ENCODE measurements at regions not wholly inside any gene's neighbourhood (a gene's known extent, or its start where the extent isn't known, plus 50 kb on each side); places are given as distances from the start of the nearest gene placed in this dataset.

DNA sequence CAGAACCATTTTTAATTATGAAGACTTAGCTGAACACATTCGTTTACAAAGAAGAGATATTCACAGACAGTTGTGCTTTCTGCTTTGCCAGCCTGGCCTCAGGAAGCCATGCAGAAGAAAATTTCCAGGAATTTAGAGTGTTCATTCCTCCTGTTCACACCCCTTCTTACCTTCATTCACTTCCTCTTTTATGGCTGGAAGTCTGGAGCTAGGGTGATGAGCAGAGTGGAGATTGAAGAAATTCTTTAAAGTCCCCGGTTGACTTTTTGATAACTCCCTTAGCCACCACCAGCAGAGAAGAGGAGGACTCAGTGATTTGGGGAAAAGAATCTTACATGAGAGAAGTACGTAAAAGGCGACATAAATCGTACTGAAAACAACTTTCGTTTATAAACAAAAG lies 263.6 kb upstream of the TSHZ3 start:
- TF ChIP-seq MAX (IDR thresholded peaks at IDR 0.05) (no peak), POLR2A (IDR thresholded peaks at IDR 0.05; ENCODE audit: control extremely low read depth in 1 of 2, low read depth in 2 of 2, low read length in 2 of 2) (no peak), CHD2 (IDR thresholded peaks at IDR 0.05; ENCODE audit: low read length) (no peak), USF2 (IDR thresholded peaks at IDR 0.05; ENCODE audit: low read length) (no peak), SIN3A (conservative IDR thresholded peaks at IDR 0.05 in 1 of 2, IDR thresholded peaks at IDR 0.05 in 1 of 2; ENCODE audit: low read depth in 1 of 2, low read length in 2 of 2) (no peak), ZNF274 (IDR thresholded peaks at IDR 0.05; ENCODE audit: borderline replicate concordance, extremely low read depth, low read length) (no peak), EZH2 (IDR thresholded peaks at IDR 0.05; ENCODE audit: low read depth, low read length, severe bottlenecking) (no peak)
- TF ChIP-seq, protein P1, sequence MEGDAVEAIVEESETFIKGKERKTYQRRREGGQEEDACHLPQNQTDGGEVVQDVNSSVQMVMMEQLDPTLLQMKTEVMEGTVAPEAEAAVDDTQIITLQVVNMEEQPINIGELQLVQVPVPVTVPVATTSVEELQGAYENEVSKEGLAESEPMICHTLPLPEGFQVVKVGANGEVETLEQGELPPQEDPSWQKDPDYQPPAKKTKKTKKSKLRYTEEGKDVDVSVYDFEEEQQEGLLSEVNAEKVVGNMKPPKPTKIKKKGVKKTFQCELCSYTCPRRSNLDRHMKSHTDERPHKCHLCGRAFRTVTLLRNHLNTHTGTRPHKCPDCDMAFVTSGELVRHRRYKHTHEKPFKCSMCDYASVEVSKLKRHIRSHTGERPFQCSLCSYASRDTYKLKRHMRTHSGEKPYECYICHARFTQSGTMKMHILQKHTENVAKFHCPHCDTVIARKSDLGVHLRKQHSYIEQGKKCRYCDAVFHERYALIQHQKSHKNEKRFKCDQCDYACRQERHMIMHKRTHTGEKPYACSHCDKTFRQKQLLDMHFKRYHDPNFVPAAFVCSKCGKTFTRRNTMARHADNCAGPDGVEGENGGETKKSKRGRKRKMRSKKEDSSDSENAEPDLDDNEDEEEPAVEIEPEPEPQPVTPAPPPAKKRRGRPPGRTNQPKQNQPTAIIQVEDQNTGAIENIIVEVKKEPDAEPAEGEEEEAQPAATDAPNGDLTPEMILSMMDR (IDR thresholded peaks at IDR 0.05; ENCODE audit: control extremely low read depth in 1 of 3, insufficient read depth in 1 of 3, low read depth in 1 of 3, low read length in 3 of 3) = no peak
